ACHN (cell line): ENCODE measurements at regions not wholly inside any gene's neighbourhood (a gene's known extent, or its start where the extent isn't known, plus 50 kb on each side); places are given as distances from the start of the nearest gene placed in this dataset.

ENCODE experiments used
- DNase-seq: peaks from one replicate; pipeline ENCODE4 v3.0.0-alpha.2; 2015
- in situ Hi-C: cut with HindIII; loops from 2 replicates; pipeline ENCODE4 v1.10.0; 2017; ENCODE audit warnings: low sequenced_read_pairs, low pct_ligation_motif_present, low pct_unique_long_range_greater_than_20kb

- no peak for DNase-seq
- in situ Hi-C loops = no loop called here
These were observed 83.5 kb downstream of the RBFOX3 start for GRCh38 chr17:79527306-79527705.

DNA sequence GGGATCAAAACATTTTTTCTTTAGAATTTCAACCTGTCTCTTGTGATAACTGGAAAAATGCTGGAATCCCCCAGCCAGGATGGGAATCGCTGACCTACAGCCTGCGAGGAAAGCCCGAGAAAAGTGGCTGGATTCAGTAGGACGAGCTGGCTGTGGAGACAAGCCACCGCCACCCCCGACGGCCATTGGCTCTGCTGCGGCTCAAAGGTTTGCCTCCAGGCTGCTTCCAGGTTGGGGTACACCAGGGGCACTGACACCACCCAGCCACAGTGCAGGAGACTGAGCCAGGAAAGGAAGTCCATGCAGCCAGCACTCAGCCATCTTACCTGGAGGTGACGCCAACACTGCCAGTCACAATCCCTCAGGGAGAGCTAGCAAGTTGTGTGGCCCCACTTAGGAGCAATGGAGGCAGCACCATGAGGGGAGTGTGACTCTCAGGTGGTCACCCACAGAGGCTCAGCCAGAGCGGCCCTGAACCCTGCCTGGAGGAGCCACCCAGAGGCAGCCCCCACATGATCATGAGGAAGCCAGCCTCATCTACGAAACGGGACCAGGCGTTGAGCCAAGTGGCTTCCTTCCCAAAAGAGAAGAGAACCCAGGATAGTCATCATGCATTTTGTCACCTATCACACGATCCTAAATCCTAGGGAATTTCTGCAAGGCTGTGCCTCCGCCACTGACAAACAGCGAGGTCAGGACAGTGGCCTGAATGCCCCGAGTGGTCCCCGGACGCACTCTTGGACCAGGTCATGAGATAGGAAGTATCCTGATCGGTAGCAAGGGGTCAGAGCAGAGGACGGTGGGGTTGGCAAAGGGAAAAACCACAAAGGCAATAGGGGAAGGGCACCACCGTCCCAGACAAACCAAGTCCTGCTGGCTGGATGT, 84.8 kb downstream of the RBFOX3 start:
- in situ Hi-C loops = no loop called here
- DNase-seq = no peak

- DNase-seq = no peak
- in situ Hi-C loops = no loop called here
These were observed 86.4 kb downstream of the RBFOX3 start for GRCh38 chr17:79524213-79525187.

- in situ Hi-C loops = no loop called here
- no peak for DNase-seq
These were observed 88.4 kb downstream of the RBFOX3 start for GRCh38 chr17:79522414-79522813.

- in situ Hi-C loops = no loop called here
- no peak for DNase-seq
These were observed 89.6 kb downstream of the RBFOX3 start for GRCh38 chr17:79521225-79521624.

DNA sequence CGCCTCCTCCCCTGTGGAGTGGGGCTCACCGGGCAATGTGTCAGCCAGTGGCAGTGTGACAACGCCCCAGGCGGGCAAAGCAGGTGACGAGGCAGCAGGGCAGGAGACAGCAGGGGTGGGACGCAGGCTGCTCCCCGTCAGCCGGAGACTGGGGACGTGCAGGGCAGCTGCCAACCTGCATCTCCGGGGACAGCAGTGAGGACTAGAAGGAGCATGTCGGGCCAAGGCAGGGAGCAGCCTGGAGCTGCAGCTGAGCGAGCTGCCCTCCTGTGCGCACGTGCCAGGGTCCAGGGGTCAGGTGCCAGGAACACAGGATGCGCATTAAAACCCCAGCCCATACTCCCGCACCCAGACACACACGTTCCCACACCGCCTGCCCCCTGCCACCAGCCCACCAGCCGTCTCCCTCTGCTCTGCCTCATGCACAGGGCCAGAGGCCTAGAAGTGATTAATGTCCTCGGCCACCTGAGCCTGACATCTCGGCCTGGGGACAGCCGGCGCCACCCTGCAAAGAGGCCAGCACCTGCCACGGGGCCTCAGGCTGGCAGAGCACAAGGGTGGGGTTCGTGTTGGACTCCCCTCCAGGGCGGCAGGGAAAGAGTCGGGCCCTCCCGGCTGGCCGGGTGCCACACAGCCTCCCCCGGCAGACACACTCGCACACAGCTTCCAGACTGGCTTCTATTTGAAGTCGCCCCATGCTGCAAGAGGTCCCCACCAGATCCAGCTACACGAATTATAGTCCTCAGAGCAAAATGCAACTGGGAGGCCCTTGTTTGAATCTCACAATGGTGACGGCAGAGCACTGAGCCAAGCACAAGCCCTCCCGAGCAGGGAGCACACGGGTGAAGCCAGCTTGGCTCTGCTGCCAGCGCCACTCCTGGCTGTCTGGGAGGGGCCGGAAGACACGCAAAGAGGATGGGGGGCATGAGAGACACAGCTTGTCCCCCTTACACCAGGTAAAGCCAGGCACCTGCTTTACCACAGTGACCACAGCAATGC, 90.4 kb downstream of the RBFOX3 start:
- no peak for DNase-seq
- in situ Hi-C loops = no loop called here

DNA sequence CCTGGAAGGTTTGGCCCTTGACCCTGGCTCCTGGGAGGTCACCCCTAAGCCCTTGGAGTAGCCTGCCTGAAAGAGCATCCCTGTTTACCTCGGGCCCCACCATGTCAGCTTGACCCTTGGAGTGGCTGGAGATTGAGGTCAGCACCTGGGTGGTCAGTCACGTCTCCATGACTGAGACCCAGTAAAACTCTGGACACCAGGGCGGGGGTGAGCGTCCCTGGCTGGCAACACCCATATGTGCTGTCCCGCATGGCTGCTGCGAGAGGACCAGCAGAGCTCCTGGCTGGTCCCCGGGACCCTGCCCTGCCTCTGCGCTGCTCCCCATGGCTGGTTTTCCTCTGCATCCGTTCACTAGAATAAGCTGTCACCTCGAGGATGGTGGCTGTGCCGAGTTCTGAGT, 91.2 kb downstream of the RBFOX3 start:
- DNase-seq = no peak
- in situ Hi-C loops = no loop called here

GRCh38 chr17:79518585-79519523, 92.0 kb downstream of the RBFOX3 start:
- DNase-seq = no peak
- in situ Hi-C loops = no loop called here

DNA sequence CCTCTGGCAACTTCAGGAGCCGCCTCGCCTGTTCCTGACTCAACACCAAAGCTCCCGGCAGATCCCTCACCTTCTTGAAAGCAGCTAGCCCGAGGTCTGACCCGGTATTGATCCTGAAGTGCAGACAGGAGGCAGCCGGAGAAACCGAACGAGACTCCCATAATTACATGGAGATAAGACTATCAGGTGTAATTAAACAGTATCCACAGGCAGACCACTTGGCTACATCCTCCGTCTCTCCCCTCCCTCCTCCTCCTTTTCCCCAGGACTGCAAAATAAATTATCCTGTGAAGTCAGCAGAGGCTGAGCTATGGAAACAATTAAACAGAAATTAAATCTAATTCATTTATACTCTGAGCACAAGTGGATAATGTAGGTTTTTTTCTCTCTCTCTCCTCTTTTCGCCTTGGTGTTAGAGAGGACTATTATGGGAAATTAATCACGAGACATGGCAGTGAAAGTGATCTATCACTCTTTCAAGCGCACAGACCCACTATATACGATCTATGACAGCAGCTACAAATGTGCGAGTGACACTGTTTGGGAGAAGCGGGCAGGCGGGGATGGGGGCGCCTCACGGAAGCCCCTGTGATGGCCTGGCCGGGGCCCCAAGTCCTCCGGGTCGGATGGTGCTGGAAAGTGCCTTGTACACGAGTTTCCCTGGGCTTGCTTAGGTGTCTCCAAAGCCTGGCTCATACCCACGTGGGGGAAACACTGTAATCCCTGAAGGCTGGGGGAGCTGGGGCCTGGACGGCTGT, 92.8 kb downstream of the RBFOX3 start:
- in situ Hi-C loops = no loop called here
- no peak for DNase-seq

DNA sequence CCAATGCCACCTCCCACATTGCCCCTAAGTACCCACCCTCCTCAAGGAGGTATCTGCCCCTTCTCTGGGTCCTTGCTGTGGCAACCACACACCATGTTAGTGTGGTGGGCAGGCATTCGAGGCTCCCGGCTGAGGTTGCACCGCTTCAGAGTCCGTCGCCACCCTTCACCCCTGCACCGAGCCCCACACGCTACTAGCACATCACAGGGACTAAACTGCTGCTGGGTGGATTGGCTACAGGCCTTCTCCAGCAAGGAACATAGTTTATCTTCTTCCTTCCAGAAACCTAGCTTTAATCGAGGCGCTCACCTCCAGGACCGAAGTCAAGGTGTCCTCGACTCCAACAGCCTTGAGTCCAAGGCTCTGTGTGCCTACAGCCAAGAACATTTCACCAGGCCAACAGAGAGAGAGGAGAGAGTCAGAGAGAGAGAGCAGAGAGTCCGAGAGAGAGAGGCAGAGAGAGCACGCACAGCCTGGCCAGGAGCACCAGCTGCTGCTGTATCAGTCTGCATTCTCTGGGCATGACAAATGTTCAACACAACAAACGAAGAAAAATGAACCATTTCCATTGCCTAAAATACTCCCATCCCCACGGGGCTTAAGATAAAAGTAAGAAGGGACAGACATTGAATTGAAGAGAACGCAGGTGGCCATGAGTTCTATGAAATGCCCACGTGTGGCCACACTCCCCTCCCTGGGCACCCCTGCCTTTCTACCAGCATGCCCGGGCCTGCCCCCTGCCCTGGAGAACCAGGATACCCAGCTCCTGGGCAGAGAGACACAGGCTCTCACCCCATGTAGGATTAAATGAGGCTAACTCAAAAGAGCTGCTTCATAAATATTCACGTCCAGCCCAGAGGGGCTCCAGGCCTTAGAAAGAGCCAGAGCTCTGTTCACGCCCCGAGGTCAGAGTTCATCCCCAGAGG, 94.9 kb downstream of the RBFOX3 start:
- no peak for DNase-seq
- in situ Hi-C loops = no loop called here

DNA sequence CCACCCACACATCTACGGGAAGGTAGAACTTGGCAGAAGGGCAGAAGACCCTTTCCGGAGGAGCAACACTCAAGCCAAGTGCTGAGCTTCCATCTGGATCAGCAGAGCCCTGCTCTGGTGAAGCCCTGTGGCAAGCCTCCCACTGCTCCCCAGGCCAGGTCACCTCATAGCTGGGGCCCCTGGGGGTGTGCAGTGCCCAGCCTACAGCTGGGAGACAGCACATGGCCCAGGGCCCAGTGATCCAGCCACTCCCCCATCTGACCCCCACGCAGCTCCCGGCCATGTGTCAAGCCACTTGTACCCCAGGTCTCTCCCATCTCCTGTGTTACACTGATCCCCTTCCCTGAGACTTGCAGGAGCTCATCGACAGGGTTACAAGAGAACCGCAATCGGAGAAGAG, 95.7 kb downstream of the RBFOX3 start:
- in situ Hi-C loops = no loop called here
- no peak for DNase-seq

GRCh38 chr17:79513820-79514535, 96.9 kb downstream of the RBFOX3 start:
- in situ Hi-C loops = no loop called here

DNA sequence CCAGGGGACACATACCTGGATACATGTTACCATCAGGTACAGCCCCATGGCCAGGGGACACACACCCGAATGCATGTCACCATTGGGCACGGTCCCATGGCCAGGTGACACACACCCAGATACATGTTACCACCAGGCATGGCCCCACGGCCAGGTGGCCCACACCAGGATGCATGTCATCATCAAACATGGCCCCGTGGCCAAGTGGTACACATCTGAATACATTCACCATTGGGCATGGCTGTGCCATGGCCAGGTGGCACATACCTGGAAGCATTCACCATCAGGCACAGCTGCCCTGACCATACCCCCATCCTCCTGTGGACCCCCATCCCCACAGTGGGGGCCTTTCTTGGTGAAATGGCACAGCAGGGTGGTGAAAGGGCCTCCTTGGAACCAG, 97.6 kb downstream of the RBFOX3 start:
- in situ Hi-C loops = no loop called here
- no peak for DNase-seq

More at GRCh38 chr17:79513820-79514535, 96.9 kb downstream of the RBFOX3 start:
- no peak for DNase-seq

- in situ Hi-C loops = no loop called here
- no peak for DNase-seq
These were observed 99.4 kb downstream of the RBFOX3 start for GRCh38 chr17:79511471-79511870.

DNA sequence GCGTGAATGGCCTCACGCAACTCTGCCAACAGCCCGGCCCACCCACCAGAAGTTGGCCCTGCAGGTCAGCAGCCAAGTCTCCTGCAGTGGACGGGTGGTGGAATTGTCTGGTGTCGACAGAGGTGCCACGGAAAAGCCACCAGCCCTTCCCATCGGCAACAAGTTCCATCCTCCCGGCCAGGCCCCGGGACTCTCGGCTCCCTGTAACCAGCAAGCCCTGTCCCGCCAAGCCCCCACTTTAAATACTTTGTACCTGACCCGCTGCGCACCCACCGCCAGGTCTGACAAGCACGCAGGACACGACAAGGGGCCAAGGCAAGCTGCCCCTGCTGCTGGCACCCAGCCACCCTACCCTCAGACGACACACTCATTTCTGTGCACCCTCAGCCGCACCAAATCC, 100.8 kb downstream of the RBFOX3 start:
- no peak for DNase-seq
- in situ Hi-C loops = no loop called here
